AG04450 (cell line): ENCODE measurements at regions not wholly inside any gene's neighbourhood (a gene's known extent, or its start where the extent isn't known, plus 50 kb on each side); places are given as distances from the start of the nearest gene placed in this dataset.

ENCODE experiments used
- CTCF ChIA-PET: fragments of 300-600, 350-600 bp; formaldehyde crosslinking; extraction: SDS; loops from one replicate; lab custom pipeline; 2022; ENCODE audit warnings: antibody characterized with exemption, inconsistent platforms; lab: Charles Lee
- POLR2A ChIA-PET: fragments of 350-600 bp; formaldehyde crosslinking; extraction: SDS; loops from one replicate; lab custom pipeline; 2021; ENCODE audit warnings: antibody characterized with exemption, inconsistent platforms; lab: Yijun Ruan, JAX
- DNase-seq: peaks from one replicate; pipeline ENCODE4 v3.0.0-alpha.2; 2011; ENCODE audit warnings: low read depth, low spot score
- H3K27ac ChIP-seq: one replicate; pipeline ENCODE4 v1.5.1; 2012; ENCODE audit warnings: low read depth, low read length, control low read depth
- H3K27me3 ChIP-seq: one replicate; pipeline ENCODE4 v1.6.0; 2012; ENCODE audit warnings: low read length; ENCODE audit not compliant: control insufficient read depth, insufficient read depth
- H3K4me3 ChIP-seq: 2 replicates; pipeline ENCODE4 v1.5.1; 2011; ENCODE audit warnings: mild to moderate bottlenecking, low read depth, low read length, control low read depth
- H3K9me3 ChIP-seq: 2 replicates; pipeline ENCODE4 v1.5.1; 2012; ENCODE audit warnings: low read length; ENCODE audit not compliant: control insufficient read depth, insufficient read depth
- CTCF ChIP-seq: IDR thresholded peaks from 2 replicates; pipeline ENCODE4 v1.5.1; 2011; ENCODE audit warnings: low read depth, low read length, control low read depth, inconsistent platforms

- ChIA-PET CTCF (no interaction called here), POLR2A (no interaction called here)
- no peaks in the 10 kb centered on the region for H3K27me3 ChIP-seq
- no peak for TF ChIP-seq CTCF
- no peak for DNase-seq
- H3K9me3 ChIP-seq: no peaks in the 10 kb centered on the region
- no peak overlapping the region for H3K27ac ChIP-seq
- no peak overlapping the region for H3K4me3 ChIP-seq
These were observed 218.2 kb upstream of the IL12B start for GRCh38 chr5:159548517-159548916.

GRCh38 chr5:159549046-159549445 is 218.8 kb upstream of the IL12B start:
- no peak overlapping the region for H3K4me3 ChIP-seq
- H3K9me3 ChIP-seq: no peaks in the 10 kb centered on the region
- CTCF ChIA-PET: no interaction called here
- no peaks in the 10 kb centered on the region for H3K27me3 ChIP-seq
- no peak for DNase-seq
- TF ChIP-seq CTCF: no peak
- POLR2A ChIA-PET: no interaction called here
- no peak overlapping the region for H3K27ac ChIP-seq

GRCh38 chr5:159550951-159551350 is 220.7 kb upstream of the IL12B start:
- no peak for DNase-seq
- ChIA-PET CTCF (no interaction called here), POLR2A (no interaction called here)
- H3K27ac ChIP-seq: no peak overlapping the region
- H3K27me3 ChIP-seq: no peaks in the 10 kb centered on the region
- TF ChIP-seq CTCF: no peak
- H3K9me3 ChIP-seq: no peaks in the 10 kb centered on the region
- no peak overlapping the region for H3K4me3 ChIP-seq

GRCh38 chr5:159552751-159553150 is 222.5 kb upstream of the IL12B start:
- CTCF ChIA-PET: no interaction called here
- TF ChIP-seq CTCF: no peak
- POLR2A ChIA-PET: no interaction called here
- Histone ChIP-seq H3K9me3 (no peaks in the 10 kb centered on the region), H3K27me3 (no peaks in the 10 kb centered on the region), H3K4me3 (no peak overlapping the region), H3K27ac (no peak overlapping the region)
- no peak for DNase-seq

- POLR2A ChIA-PET: no interaction called here
- Histone ChIP-seq H3K27me3 (peaks cover 4% of the 10 kb centered on the region), H3K9me3 (no peaks in the 10 kb centered on the region), H3K4me3 (no peak overlapping the region), H3K27ac (no peak overlapping the region)
- TF ChIP-seq CTCF: no peak
- DNase-seq: no peak
- CTCF ChIA-PET: no interaction called here
These were observed 223.5 kb upstream of the IL12B start for GRCh38 chr5:159553792-159554191.
